K562 (cell line): ENCODE measurements at regions not wholly inside any gene's neighbourhood (a gene's known extent, or its start where the extent isn't known, plus 50 kb on each side); places are given as distances from the start of the nearest gene placed in this dataset.

Experiments used
- ATAC-seq: fragments of 200-7000 bp; cut with Tn5 transposase; 3 replicates; pipeline ENCODE4 v1.9.1; 2020; ENCODE audit warnings: moderate library complexity
- BruUV-seq: library from RNA; stranded (reverse); fragments of 400-500 nt; replicated peaks from 2 replicates; lab custom pipeline; 2021; lab: Mats Ljungman, UMichigan
- CTCF ChIA-PET: fragments of 300-600 bp; formaldehyde crosslinking; extraction: SDS; loops from one replicate; lab custom pipeline; 2021; ENCODE audit warnings: low intra/inter-chr PET ratio; lab: Yijun Ruan, JAX
- POLR2A ChIA-PET: fragments of 300-600, 350-650 bp; sonication (Branson Sonifier 250); formaldehyde crosslinking; extraction: SDS; loops from one replicate; lab custom pipeline; 2021; ENCODE audit warnings: antibody characterized with exemption, inconsistent platforms; lab: Yijun Ruan, JAX
- DNase-seq, 4 experiments: peaks; one replicate each; pipeline versions ENCODE4 v3.0.0 to v3.0.0-alpha.2; 2011 to 2018; ENCODE audit warnings: low spot score in 3 of 4, mixed read lengths in 3 of 4; ENCODE audit errors: extremely low read depth in 1 of 4
- FAIRE-seq: peaks from 2 replicates; lab custom pipeline; 2011; peaks lifted over from hg19 to GRCh38; lab: Jason Lieb, UNC
- H2AFZ ChIP-seq: 2 replicates; pipeline ENCODE4 v1.6.0; 2011; ENCODE audit warnings: low read depth, low read length, control low read depth, inconsistent platforms
- H3K27ac ChIP-seq: fragments of 200-600 bp; 3 replicates; pipeline ENCODE4 v1.8.0; 2011; ENCODE audit warnings: low read depth, mild to moderate bottlenecking, control low read depth, inconsistent platforms, low read length, moderate library complexity, mixed read lengths; ENCODE audit errors: extremely low read depth
- H3K27me3 ChIP-seq, 2 experiments: fragments of 300-600 bp in 1 of 2; 2 replicates in 1 of 2; 3 replicates in 1 of 2; pipeline versions ENCODE4 v1.6.0 to v1.8.0; 2011; ENCODE audit warnings: inconsistent platforms in 2 of 2, low read length in 2 of 2, mild to moderate bottlenecking in 1 of 2, mixed read lengths in 1 of 2, moderate library complexity in 1 of 2; ENCODE audit not compliant: control insufficient read depth in 2 of 2, insufficient read depth in 2 of 2
- H3K36me3 ChIP-seq: fragments of 300-600 bp; 3 replicates; pipeline ENCODE4 v1.8.0; 2011; ENCODE audit warnings: mild to moderate bottlenecking, low read length, inconsistent platforms; ENCODE audit not compliant: control insufficient read depth, insufficient read depth
- H3K4me1 ChIP-seq, 2 experiments: fragments of 200-600 bp in 1 of 2; replicated peaks in 1 of 2; 2 replicates in 1 of 2; 3 replicates in 1 of 2; pipeline versions ENCODE4 v1.5.1 to v1.8.0; 2011; ENCODE audit warnings: inconsistent platforms in 2 of 2, low read length in 2 of 2, mild to moderate bottlenecking in 1 of 2, mixed read lengths in 1 of 2, moderate library complexity in 1 of 2; ENCODE audit not compliant: control insufficient read depth in 2 of 2, insufficient read depth in 2 of 2
- H3K4me2 ChIP-seq: 2 replicates; pipeline ENCODE4 v1.6.1; 2011; ENCODE audit warnings: low read length, control low read depth, inconsistent platforms, mixed read lengths; ENCODE audit not compliant: insufficient read depth
- H3K4me3 ChIP-seq: fragments of 200-600 bp; sonication (generic), shearing (Covaris generic); 2 replicates; pipeline ENCODE4 v1.5.1; 2016; ENCODE audit warnings: control low read depth, inconsistent platforms
- H3K79me2 ChIP-seq: fragments of 200-600 bp; 3 replicates; pipeline ENCODE4 v1.8.0; 2011; ENCODE audit warnings: low read length, inconsistent platforms; ENCODE audit not compliant: control insufficient read depth, insufficient read depth
- H3K9ac ChIP-seq, 2 experiments: 2 replicates each; pipeline versions ENCODE4 v1.6.0 to v1.6.1; 2011; ENCODE audit warnings: low read depth in 2 of 2, low read length in 2 of 2, control low read depth in 1 of 2, inconsistent platforms in 1 of 2, mild to moderate bottlenecking in 1 of 2, mixed read lengths in 1 of 2; ENCODE audit not compliant: insufficient read depth in 1 of 2
- H3K9me1 ChIP-seq: one replicate; pipeline ENCODE4 v1.6.0; 2011; ENCODE audit warnings: inconsistent platforms, mild to moderate bottlenecking, low read length, moderate library complexity; ENCODE audit not compliant: control insufficient read depth, insufficient read depth
- H3K9me3 ChIP-seq: replicated peaks from 2 replicates; pipeline ENCODE4 v1.5.1; 2011; ENCODE audit warnings: low read depth, low read length, inconsistent platforms; ENCODE audit not compliant: control insufficient read depth, insufficient read depth
- H4K20me1 ChIP-seq: replicated peaks from 2 replicates; pipeline ENCODE4 v1.6.1; 2011; ENCODE audit warnings: low read length, inconsistent platforms, mixed read lengths; ENCODE audit not compliant: control insufficient read depth, insufficient read depth
- EP400 ChIP-seq: fragments of 450-650 bp; IDR thresholded peaks from 2 replicates; pipeline ENCODE4 v1.6.1; 2017; ENCODE audit warnings: antibody characterized with exemption, mild to moderate bottlenecking, moderate library complexity
- HMG20B ChIP-seq: fragments of 250-450 bp; sonication (Bioruptor Pico); IDR thresholded peaks from 2 replicates; pipeline ENCODE4 v1.5.0; 2021; ENCODE audit warnings: mild to moderate bottlenecking
- KDM1A ChIP-seq, 2 experiments: fragments of 450-650 bp; IDR thresholded peaks; 2 replicates each; pipeline ENCODE4 v1.6.1; 2016; ENCODE audit warnings: mild to moderate bottlenecking in 2 of 2
- MYC ChIP-seq, 2 experiments: fragments of 250-450 bp in 1 of 2; sonication (Bioruptor Pico) in 1 of 2; IDR thresholded peaks; 2 replicates each; pipeline versions ENCODE4 v1.5.1 to v1.6.1; 2012 to 2021; ENCODE audit warnings: low read depth in 2 of 2, borderline replicate concordance in 1 of 2, improper control_type of control experiment in 1 of 2, low read length in 1 of 2, mild to moderate bottlenecking in 1 of 2, moderate library complexity in 1 of 2
- NFIC ChIP-seq: fragments of 450-650 bp; IDR thresholded peaks from 2 replicates; pipeline ENCODE4 v1.6.1; 2017; ENCODE audit warnings: mild to moderate bottlenecking, inconsistent platforms
- NR2F6 ChIP-seq: fragments of 450-650 bp; formaldehyde crosslinking; IDR thresholded peaks from 2 replicates; pipeline ENCODE4 v1.4.0; 2020; ENCODE audit warnings: mild to moderate bottlenecking
- POLR3A ChIP-seq: IDR thresholded peaks from 2 replicates; pipeline ENCODE4 v1.6.1; 2011; ENCODE audit warnings: borderline replicate concordance, mild to moderate bottlenecking, moderate library complexity; ENCODE audit not compliant: insufficient read length, insufficient read depth; ENCODE audit errors: extremely low read depth
- RNF2 ChIP-seq: sonication (generic); IDR thresholded peaks from 2 replicates; pipeline ENCODE4 v1.6.1; 2016
- WGBS: fragments of 100-300 bp; shearing (Covaris generic); methylation state at CpG from one replicate; pipeline ENCODE4 v1.1.6; 2016; ENCODE audit warnings: low coverage, mixed read lengths; ENCODE audit not compliant: insufficient coverage; ENCODE audit errors: missing lambda C conversion rate; 5-methylcytosine and 5-hydroxymethylcytosine counted together
- in situ Hi-C: fragments of 300-500 bp; cut with MboI; formaldehyde crosslinking; loops from 4 replicates; pipeline ENCODE4 v1.15.0; 2018; ENCODE audit warnings: inconsistent platforms, mixed read lengths
- intact Hi-C: fragments of 100-400 bp; cut with micrococcal nuclease; formaldehyde crosslinking; loops from 2 replicates; pipeline ENCODE4 v1.14.2; 2022
- TF ChIP-seq, protein P1 (sequence below): fragments of 250-450 bp; sonication (Bioruptor Pico); IDR thresholded peaks from 2 replicates; pipeline ENCODE4 v1.5.0; 2020; ENCODE audit warnings: mild to moderate bottlenecking, borderline replicate concordance

DNA sequence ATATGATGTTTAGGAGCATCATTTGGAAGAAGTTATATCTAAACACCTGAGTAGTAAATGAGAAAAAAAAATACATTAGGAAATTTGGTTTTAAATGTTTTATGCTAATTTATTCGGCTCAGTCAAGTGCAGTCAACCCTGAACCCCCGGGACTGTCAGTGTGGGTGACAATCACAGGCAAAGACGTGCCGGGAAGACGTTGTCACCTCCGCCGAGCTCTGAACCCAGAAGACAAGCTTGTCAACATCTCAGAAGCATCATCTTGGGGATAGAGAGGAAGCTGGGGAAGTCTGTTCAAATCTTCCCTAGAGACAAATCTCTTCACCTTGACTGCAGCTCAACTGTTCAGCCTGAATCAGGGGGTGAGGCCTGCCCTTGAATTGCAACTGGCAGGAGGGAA lies 159.7 kb downstream of the RBFOX3 start (continued):
- no peak for TF ChIP-seq POLR3A

DNA sequence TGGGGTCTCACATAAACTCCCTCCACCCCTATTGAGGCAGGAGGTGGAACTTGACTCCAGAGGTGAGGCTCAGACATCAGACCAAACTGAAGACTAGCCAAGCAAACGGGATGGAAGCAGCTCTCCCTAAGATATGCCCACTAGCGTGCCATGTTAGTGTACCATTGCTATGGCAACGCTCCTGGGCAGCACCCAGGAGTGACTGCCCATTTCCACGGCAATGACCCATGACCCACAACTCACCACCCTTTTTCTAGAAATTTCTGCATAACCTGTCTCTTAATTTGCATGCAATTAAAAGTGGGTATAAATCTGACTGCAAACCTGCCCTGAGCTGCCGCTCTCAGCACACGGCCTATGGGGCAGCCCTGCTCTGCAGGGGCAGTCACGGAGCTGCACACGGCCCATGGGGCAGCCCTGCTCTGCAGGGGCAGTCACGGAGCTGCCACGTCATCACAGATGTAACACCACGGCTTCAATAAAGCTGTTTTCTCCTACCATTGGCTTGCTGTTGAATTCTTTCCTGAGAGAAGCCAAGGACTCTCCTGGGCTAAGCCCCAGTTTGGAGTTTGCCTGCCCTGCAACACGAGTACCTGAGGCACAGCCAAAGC lies 164.3 kb downstream of the RBFOX3 start:
- H3K4me1 ChIP-seq = no peaks in the 10 kb centered on the region
- no peak overlapping the region for H3K27ac ChIP-seq
- in situ Hi-C loops (no loop called here), intact Hi-C loops (no loop called here)
- no peak overlapping the region for H3K4me2 ChIP-seq
- no peaks in the 10 kb centered on the region for H3K79me2 ChIP-seq
- H3K27me3 ChIP-seq = peaks cover 0 to 60% of the 10 kb centered on the region in 2 experiments; a peak in 3 of 5 replicates
- H3K9me1 ChIP-seq = no peaks in the 10 kb centered on the region
- CTCF ChIA-PET = no interaction called here
- DNase-seq (no peak), FAIRE-seq (no peak), ATAC-seq (no peak)
- H2AFZ ChIP-seq = no peak overlapping the region
- no peak for TF ChIP-seq KDM1A (IDR thresholded peaks at IDR 0.05)
- TF ChIP-seq EP400 = no peak
- TF ChIP-seq NFIC = no peak
- TF ChIP-seq MYC (IDR thresholded peaks at IDR 0.05; ENCODE audit: low read depth, low read length) = no peak
- TF ChIP-seq MYC (CRISPR knock-in tag; IDR thresholded peaks at IDR 0.05; ENCODE audit: borderline replicate concordance, low read depth) = no peak
- no peak for TF ChIP-seq NR2F6
- no peak for TF ChIP-seq RNF2
- TF ChIP-seq, protein P1, sequence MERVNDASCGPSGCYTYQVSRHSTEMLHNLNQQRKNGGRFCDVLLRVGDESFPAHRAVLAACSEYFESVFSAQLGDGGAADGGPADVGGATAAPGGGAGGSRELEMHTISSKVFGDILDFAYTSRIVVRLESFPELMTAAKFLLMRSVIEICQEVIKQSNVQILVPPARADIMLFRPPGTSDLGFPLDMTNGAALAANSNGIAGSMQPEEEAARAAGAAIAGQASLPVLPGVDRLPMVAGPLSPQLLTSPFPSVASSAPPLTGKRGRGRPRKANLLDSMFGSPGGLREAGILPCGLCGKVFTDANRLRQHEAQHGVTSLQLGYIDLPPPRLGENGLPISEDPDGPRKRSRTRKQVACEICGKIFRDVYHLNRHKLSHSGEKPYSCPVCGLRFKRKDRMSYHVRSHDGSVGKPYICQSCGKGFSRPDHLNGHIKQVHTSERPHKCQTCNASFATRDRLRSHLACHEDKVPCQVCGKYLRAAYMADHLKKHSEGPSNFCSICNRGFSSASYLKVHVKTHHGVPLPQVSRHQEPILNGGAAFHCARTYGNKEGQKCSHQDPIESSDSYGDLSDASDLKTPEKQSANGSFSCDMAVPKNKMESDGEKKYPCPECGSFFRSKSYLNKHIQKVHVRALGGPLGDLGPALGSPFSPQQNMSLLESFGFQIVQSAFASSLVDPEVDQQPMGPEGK (CRISPR knock-in tag) = no peak
- TF ChIP-seq HMG20B = no peak
- H4K20me1 ChIP-seq = no peaks in the 10 kb centered on the region; the same call in 1 of the 2 replicates
- POLR2A ChIA-PET = no interaction called here
- H3K4me3 ChIP-seq = no peak overlapping the region
- H3K9me3 ChIP-seq = no peaks in the 10 kb centered on the region
- no TSS peak for BruUV-seq
- H3K36me3 ChIP-seq = no peaks in the 10 kb centered on the region
- WGBS = 0% methylated on average over 12 of the region's 12 CpGs
- H3K9ac ChIP-seq = no peak overlapping the region
